ENCODE measurements at regions not wholly inside any gene's neighbourhood (a gene's known extent, or its start where the extent isn't known, plus 50 kb on each side); places are given as distances from the start of the nearest gene placed in this dataset.
A peak's percentile ranks its signal among the peaks of the same experiment; 100 is the strongest.

DNA sequence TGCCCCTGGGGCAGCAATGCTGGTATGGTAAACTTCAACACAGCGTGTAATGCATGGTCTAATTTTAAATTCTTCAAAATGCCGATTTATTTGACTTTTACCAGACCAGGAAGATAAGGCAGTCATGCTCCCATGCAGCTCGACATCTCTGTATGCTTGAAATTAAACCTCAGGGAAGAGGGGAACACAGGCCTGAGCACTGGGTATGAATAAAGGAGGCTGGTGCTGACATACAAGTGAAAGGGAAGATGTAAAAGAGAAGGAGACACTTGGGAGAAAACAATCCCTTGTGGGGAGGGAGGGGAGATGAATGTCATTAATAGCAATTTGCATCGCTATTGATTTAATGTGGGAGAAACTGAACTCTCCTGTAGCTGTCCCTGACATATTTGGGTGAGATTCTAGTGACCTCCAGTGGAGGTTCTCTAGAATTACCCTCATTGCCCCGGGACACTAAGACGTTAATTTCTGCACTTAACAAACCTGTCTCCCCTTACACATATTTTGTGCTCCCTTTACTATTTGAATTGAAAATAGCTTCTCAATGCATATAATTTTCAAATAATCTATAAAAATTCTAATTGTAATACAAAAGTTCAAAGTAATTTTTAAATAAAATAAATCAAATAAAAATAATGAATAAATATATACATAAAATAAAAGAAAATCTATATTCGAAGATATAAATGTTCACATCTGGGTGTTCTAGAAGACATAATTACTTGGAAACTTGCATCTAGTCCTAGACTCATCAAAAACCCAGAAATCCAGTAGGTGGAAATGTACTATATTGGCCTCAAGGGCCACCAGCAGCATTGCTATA lies 283.1 kb downstream of the LMX1A start:
- peak; percentile 84 for TF ChIP-seq CTCF (IDR thresholded peaks at IDR 0.05; ENCODE audit: insufficient read depth, low read depth, low read length, missing control alignments)
- peak; percentile 72 for DNase-seq (ENCODE audit: low read depth)

DNA sequence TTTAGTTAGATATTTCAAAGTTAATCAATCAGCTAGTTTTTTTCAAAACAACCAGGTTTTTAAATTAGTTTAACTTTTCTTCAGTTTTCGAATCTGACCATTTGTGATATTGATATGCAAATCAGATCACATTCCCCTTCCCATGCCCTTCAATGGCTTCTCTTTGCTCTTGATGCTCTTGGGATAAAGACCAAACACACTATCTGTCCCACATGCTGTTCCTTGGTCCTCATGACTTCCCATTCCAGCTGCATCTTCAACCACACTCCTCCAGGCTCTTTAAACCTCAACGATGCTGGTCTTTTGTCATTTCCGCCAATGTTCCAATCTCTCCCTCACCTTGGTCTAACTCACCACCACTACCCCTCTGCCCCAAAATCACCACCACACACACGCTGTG lies 285.8 kb downstream of the LMX1A start:
- no peak for TF ChIP-seq CTCF (IDR thresholded peaks at IDR 0.05; ENCODE audit: insufficient read depth, low read depth, low read length, missing control alignments)

More for the DNA sequence above, 283.1 kb downstream of the LMX1A start:
- H3K4me3 ChIP-seq (ENCODE audit: low read length), result no peak overlapping the region

DNA sequence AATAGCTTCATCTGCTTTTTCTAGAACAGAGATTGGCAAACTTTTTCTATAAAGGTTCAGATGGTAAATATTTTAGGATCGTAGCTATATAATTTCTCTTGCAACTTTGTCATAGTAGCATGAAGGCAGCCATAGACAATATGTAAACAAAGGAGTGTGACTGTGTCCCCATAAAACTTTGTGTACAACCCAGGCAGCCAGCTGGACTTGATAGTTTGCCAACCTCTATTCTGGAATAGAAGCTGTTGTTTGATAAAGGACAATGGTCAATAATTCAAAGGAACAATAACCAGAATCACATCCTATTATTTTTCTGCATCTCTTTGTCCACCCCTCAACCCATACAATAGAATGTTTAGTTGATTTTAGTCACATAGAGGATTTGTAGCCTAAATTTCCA lies 286.7 kb downstream of the LMX1A start:
- TF ChIP-seq CTCF (IDR thresholded peaks at IDR 0.05; ENCODE audit: insufficient read depth, low read depth, low read length, missing control alignments), result no peak
- DNase-seq (ENCODE audit: low read depth), result no peak
- no peak overlapping the region for H3K4me3 ChIP-seq (ENCODE audit: low read length)

More for the DNA sequence above, 285.8 kb downstream of the LMX1A start:
- H3K4me3 ChIP-seq (ENCODE audit: low read length), result no peak overlapping the region
- DNase-seq (ENCODE audit: low read depth), result no peak

DNA sequence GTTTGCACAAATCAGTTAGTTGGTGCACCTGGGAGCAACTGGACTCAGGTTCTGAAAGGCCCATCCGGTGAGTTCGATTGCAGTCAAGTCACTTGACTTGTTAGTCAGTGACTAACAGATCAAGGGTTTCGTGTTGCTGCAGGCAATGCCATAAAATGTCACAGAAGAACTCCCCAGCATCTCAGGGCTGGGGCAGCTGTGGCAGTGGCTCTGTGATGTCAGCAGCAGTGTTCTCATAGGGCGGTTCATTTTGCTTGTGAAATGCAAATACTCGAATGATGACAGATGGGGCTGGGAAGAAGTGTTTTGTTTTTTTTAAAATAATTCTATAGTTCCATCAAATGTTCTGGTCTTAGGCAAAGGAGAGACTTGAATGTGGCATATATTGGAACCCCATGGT lies 287.8 kb downstream of the LMX1A start:
- DNase-seq (ENCODE audit: low read depth), result no peak
- TF ChIP-seq CTCF (IDR thresholded peaks at IDR 0.05; ENCODE audit: insufficient read depth, low read depth, low read length, missing control alignments), result no peak
- H3K4me3 ChIP-seq (ENCODE audit: low read length), result no peak overlapping the region

- no peak overlapping the region for H3K4me3 ChIP-seq (ENCODE audit: low read length)
- TF ChIP-seq CTCF (IDR thresholded peaks at IDR 0.05; ENCODE audit: insufficient read depth, low read depth, low read length, missing control alignments), result no peak
- DNase-seq (ENCODE audit: low read depth), result no peak
These were observed 288.7 kb downstream of the LMX1A start for GRCh38 chr1:165067829-165068228.

DNA sequence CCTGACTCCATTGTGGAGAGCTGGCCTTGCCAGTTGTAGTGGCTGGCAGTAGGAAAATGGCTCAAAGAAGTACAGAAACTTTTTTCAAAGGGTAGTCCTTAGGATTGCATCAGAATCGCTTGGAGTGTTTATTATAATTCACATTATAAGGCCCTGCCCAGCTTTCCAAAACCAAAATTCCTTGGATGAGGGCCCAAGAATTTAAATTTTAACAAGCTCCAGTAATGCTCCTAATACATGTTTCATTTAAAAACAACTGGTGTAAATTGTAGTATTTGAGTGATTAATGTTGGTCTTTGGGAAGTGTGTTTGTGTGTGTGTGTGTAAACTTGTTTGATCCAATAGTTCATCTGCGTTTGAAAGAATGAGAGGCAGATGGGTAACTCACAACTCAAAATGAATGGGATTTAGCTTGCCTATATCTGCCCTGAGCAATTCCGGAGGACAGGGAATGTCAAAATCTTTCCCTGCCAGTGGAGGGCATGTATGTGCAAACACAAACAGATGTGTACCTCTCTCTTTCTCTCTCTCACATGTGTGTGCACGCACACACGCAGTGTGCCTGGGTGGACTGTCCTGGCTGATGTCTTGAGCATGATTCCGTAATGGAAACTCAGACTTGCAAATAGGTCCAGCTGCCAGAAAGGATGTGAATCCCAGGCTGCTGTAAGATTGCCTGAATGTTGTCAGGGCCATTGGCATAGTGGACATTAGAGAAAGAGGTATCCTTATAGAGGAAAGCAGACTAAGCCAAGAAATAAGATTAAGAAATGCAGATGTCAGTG lies 293.1 kb downstream of the LMX1A start:
- no peak for DNase-seq (ENCODE audit: low read depth)
- no peak overlapping the region for H3K4me3 ChIP-seq (ENCODE audit: low read length)
- no peak for TF ChIP-seq CTCF (IDR thresholded peaks at IDR 0.05; ENCODE audit: insufficient read depth, low read depth, low read length, missing control alignments)

All from epithelial cell of esophagus (primary cell).